ENCODE measurements at regions not wholly inside any gene's neighbourhood (a gene's known extent, or its start where the extent isn't known, plus 50 kb on each side); places are given as distances from the start of the nearest gene placed in this dataset.

DNA sequence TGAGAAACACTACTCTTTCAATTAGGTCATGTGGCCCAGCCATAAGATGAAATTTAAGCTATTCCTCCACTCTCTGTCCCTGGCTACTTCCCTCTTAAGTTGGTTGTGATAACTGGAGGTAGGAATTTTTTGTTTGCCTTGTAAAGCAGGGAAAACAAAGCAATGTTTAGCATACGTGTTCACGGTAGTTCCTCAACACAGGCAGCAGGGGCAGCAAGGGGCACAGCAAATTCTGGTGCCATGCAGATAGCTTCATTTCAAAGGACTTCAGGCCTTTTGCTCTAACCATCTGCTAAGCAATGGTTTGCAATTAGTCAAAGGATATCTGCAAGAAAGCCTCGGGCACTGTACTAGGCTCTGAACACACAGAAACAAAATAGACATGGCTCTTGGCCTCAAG is 330.2 kb downstream of the ZIC3 start:
- no peaks in the 10 kb centered on the region for H3K27me3 Mint-ChIP-seq (ENCODE audit: unreplicated experiment)
- H3K4me3 Mint-ChIP-seq (ENCODE audit: unreplicated experiment) = no peak overlapping the region
- TF ChIP-seq, protein P1, sequence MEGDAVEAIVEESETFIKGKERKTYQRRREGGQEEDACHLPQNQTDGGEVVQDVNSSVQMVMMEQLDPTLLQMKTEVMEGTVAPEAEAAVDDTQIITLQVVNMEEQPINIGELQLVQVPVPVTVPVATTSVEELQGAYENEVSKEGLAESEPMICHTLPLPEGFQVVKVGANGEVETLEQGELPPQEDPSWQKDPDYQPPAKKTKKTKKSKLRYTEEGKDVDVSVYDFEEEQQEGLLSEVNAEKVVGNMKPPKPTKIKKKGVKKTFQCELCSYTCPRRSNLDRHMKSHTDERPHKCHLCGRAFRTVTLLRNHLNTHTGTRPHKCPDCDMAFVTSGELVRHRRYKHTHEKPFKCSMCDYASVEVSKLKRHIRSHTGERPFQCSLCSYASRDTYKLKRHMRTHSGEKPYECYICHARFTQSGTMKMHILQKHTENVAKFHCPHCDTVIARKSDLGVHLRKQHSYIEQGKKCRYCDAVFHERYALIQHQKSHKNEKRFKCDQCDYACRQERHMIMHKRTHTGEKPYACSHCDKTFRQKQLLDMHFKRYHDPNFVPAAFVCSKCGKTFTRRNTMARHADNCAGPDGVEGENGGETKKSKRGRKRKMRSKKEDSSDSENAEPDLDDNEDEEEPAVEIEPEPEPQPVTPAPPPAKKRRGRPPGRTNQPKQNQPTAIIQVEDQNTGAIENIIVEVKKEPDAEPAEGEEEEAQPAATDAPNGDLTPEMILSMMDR (IDR thresholded peaks at IDR 0.05) = no peak
- H3K36me3 Mint-ChIP-seq (ENCODE audit: unreplicated experiment) = no peaks in the 10 kb centered on the region
- H3K9me3 Mint-ChIP-seq (ENCODE audit: unreplicated experiment) = peaks cover 52% of the 10 kb centered on the region
- no peaks in the 10 kb centered on the region for H3K4me1 Mint-ChIP-seq (ENCODE audit: unreplicated experiment)
- no peak overlapping the region for H3K27ac Mint-ChIP-seq (ENCODE audit: unreplicated experiment)
- no peak for DNase-seq (ENCODE audit: extremely low spot score, unreplicated experiment)

DNA sequence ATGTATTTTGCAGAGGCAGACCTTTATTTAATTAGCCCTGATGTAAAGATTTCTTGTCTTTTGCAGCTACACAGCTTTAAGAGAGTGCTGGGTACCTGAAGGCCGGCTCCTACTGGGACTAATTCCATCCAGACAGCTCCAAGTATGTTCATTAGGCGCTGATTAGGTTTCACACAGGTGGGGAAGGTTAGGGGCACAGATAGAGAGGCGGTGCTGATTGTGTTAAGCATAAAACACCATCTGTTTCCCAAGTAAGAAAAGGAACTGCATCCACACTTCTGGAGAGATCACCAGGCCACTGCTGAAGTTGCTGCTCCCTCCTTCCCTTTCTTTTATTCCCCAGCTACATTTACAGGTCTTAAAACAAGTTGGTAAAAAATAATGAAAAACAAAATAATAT is 349.5 kb downstream of the ZIC3 start:
- no peak for DNase-seq (ENCODE audit: extremely low spot score, unreplicated experiment)
- Mint-ChIP-seq H3K9me3 (ENCODE audit: unreplicated experiment) (peaks cover 64% of the 10 kb centered on the region), H3K4me3 (ENCODE audit: unreplicated experiment) (no peak overlapping the region), H3K27ac (ENCODE audit: unreplicated experiment) (no peak overlapping the region), H3K4me1 (ENCODE audit: unreplicated experiment) (no peaks in the 10 kb centered on the region), H3K36me3 (ENCODE audit: unreplicated experiment) (no peaks in the 10 kb centered on the region), H3K27me3 (ENCODE audit: unreplicated experiment) (no peaks in the 10 kb centered on the region)
- TF ChIP-seq, protein P1 (IDR thresholded peaks at IDR 0.05) = no peak

DNA sequence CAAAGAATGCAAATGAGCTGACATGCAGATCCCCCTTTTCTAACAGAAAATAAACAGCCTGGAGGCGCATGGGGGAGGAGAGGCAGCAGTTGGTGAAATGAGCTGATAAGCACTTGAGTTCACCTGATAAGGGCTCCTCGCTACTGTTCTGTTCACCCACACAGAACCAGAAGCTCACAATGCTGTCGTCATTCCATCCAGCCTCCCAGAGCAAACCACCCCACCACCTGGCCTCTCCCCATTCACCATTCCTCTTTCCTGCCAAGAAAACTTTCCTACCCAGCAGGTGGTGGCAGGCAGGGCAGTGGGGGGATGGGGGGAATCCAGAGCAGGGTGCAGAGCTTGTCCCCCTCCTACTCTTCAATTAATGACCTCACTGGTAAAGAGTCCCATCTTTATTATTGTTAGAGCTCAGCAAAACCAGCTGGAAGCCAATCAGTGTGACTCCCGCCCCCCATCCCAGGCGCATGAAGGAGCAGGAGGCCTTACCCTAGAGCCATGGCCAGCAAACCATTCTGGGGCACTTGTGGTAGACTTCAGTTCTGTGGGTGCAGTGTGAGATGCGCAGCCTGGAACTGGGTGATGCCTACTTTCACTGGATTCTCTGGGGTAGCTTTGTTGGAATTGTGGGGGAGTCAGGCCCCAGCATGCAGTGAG is 350.3 kb downstream of the ZIC3 start:
- Mint-ChIP-seq H3K27me3 (ENCODE audit: unreplicated experiment) (no peaks in the 10 kb centered on the region), H3K4me3 (ENCODE audit: unreplicated experiment) (no peak overlapping the region), H3K9me3 (ENCODE audit: unreplicated experiment) (peaks cover 60% of the 10 kb centered on the region), H3K36me3 (ENCODE audit: unreplicated experiment) (no peaks in the 10 kb centered on the region), H3K27ac (ENCODE audit: unreplicated experiment) (no peak overlapping the region), H3K4me1 (ENCODE audit: unreplicated experiment) (no peaks in the 10 kb centered on the region)
- TF ChIP-seq, protein P1 (IDR thresholded peaks at IDR 0.05) = no peak
- DNase-seq (ENCODE audit: extremely low spot score, unreplicated experiment) = no peak

DNA sequence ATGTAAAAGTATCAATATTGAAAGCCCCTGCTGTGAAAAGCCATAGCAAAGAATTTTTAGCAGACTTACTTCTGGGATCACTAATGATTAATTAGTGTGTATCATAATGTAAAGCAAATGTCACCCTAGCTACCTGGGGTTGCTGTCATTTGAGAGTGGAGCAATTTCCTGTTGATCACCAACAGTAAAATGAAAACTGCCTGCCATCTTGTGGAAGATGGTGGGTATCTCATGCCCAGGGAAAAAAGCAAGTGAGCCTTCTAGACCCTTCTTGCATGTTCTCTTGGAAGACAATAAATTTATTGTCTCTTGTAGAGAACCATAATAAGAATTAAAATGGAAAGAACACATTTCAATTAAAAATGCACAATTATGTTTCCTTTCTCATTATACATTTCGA is 360.2 kb downstream of the ZIC3 start:
- DNase-seq (ENCODE audit: extremely low spot score, unreplicated experiment) = no peak

DNA sequence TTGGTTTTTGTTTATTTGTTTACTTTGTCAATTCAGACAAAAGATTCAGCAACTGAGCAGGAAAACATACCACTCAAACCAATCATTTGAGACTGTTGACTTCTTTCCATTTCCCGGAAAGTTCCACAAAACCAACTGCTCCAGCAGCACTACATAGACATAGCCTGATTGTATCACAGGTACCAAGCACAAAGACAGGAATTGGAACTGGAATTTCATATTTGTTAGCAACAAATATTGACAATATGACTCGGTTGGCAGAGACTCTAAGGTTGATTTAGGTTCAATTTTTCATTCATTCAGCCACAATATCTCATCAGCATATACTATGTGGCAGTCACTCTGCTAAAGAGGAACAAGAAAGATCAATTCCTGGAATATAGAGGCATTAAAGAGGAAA is 364.0 kb downstream of the ZIC3 start:
- no peak for DNase-seq (ENCODE audit: extremely low spot score, unreplicated experiment)
- no peak overlapping the region for H3K4me3 Mint-ChIP-seq (ENCODE audit: unreplicated experiment)
- peaks cover 33% of the 10 kb centered on the region for H3K9me3 Mint-ChIP-seq (ENCODE audit: unreplicated experiment)
- H3K27me3 Mint-ChIP-seq (ENCODE audit: unreplicated experiment) = no peaks in the 10 kb centered on the region
- no peak overlapping the region for H3K27ac Mint-ChIP-seq (ENCODE audit: unreplicated experiment)
- H3K36me3 Mint-ChIP-seq (ENCODE audit: unreplicated experiment) = no peaks in the 10 kb centered on the region
- TF ChIP-seq, protein P1 (IDR thresholded peaks at IDR 0.05) = no peak
- no peaks in the 10 kb centered on the region for H3K4me1 Mint-ChIP-seq (ENCODE audit: unreplicated experiment)

More for the DNA sequence above, 360.2 kb downstream of the ZIC3 start:
- TF ChIP-seq, protein P1 (IDR thresholded peaks at IDR 0.05) = no peak
- peaks cover 23% of the 10 kb centered on the region for H3K9me3 Mint-ChIP-seq (ENCODE audit: unreplicated experiment)
- H3K27me3 Mint-ChIP-seq (ENCODE audit: unreplicated experiment) = no peaks in the 10 kb centered on the region
- H3K4me3 Mint-ChIP-seq (ENCODE audit: unreplicated experiment) = no peak overlapping the region
- H3K4me1 Mint-ChIP-seq (ENCODE audit: unreplicated experiment) = no peaks in the 10 kb centered on the region
- no peaks in the 10 kb centered on the region for H3K36me3 Mint-ChIP-seq (ENCODE audit: unreplicated experiment)
- H3K27ac Mint-ChIP-seq (ENCODE audit: unreplicated experiment) = no peak overlapping the region
